H1 (cell line): ENCODE measurements at regions not wholly inside any gene's neighbourhood (a gene's known extent, or its start where the extent isn't known, plus 50 kb on each side); places are given as distances from the start of the nearest gene placed in this dataset.

Experiments
- ATF3 ChIP-seq: IDR thresholded peaks from 2 replicates; pipeline ENCODE4 v1.6.1; 2011; ENCODE audit warnings: low read depth, mild to moderate bottlenecking, low read length; ENCODE audit not compliant: insufficient read depth
- BCL11A ChIP-seq, 2 experiments: IDR thresholded peaks; one replicate each; pipeline ENCODE4 v1.6.1; 2011; ENCODE audit warnings: low read depth in 2 of 2, low read length in 2 of 2, mild to moderate bottlenecking in 2 of 2
- CBX8 ChIP-seq: fragments of 300-800, 300-1000 bp; sonication (generic); IDR thresholded peaks from 2 replicates; pipeline ENCODE4 v1.7.1; 2016; ENCODE audit warnings: low read depth, low read length, borderline replicate concordance
- RAD21 ChIP-seq, 2 experiments: IDR thresholded peaks in 1 of 2; conservative IDR thresholded peaks in 1 of 2; 2 replicates each; pipeline ENCODE4 v1.6.1; 2011; ENCODE audit warnings: low read depth in 2 of 2, low read length in 2 of 2, improper control_type of control experiment in 1 of 2, inconsistent platforms in 1 of 2, mild to moderate bottlenecking in 1 of 2, moderate library complexity in 1 of 2
- YY1 ChIP-seq: IDR thresholded peaks from 2 replicates; pipeline ENCODE4 v1.6.1; 2011; ENCODE audit warnings: low read depth, mild to moderate bottlenecking, low read length

- TF ChIP-seq CBX8 (no peak), BCL11A (IDR thresholded peaks at IDR 0.05; ENCODE audit: low read depth in 2 of 2, low read length in 2 of 2) (no peak), RAD21 (IDR thresholded peaks at IDR 0.05 in 1 of 2, conservative IDR thresholded peaks at IDR 0.05 in 1 of 2; ENCODE audit: low read depth in 2 of 2, low read length in 2 of 2) (no peak), ATF3 (no peak), YY1 (no peak)
Observed at GRCh38 chr10:64409349-64409748, 888.1 kb downstream of the REEP3 start (continued).
